Left ventricle myocardium inferior (tissue), 1 donor: ENCODE measurements at regions not wholly inside any gene's neighbourhood (a gene's known extent, or its start where the extent isn't known, plus 50 kb on each side); places are given as distances from the start of the nearest gene placed in this dataset.

ENCODE experiments used
- DNase-seq: peaks from one replicate; pipeline ENCODE4 v3.0.0-alpha.2; 2020
- H3K27ac ChIP-seq: fragments of 200-600 bp; replicated peaks from 2 replicates; pipeline ENCODE4 v1.8.0; 2021
- H3K27me3 ChIP-seq: fragments of 200-600 bp; 2 replicates; pipeline ENCODE4 v1.8.0; 2021; ENCODE audit warnings: low read depth
- H3K36me3 ChIP-seq: fragments of 200-600 bp; 2 replicates; pipeline ENCODE4 v1.8.0; 2021
- H3K4me1 ChIP-seq: fragments of 200-600 bp; 2 replicates; pipeline ENCODE4 v1.8.0; 2021
- H3K4me3 ChIP-seq: fragments of 200-600 bp; 2 replicates; pipeline ENCODE4 v1.8.0; 2021; ENCODE audit warnings: mild to moderate bottlenecking, moderate library complexity
- H3K9me3 ChIP-seq: fragments of 200-600 bp; replicated peaks from 2 replicates; pipeline ENCODE4 v1.8.0; 2021
- CTCF ChIP-seq: fragments of 200-600 bp; IDR thresholded peaks from 2 replicates; pipeline ENCODE4 v1.8.0; 2021; ENCODE audit warnings: antibody characterized with exemption, mild to moderate bottlenecking, borderline replicate concordance
- intact Hi-C: fragments of 100-400 bp; cut with micrococcal nuclease; formaldehyde crosslinking; loops from one replicate; pipeline ENCODE4 v1.11.0; 2022
- donor health status: DM: no; HTN: yes; CAD: no; lungs with severe emphysema.

- DNase-seq, result no peak
- Histone ChIP-seq H3K4me3 (no peak overlapping the region), H3K4me1 (peaks cover 4% of the 10 kb centered on the region), H3K27me3 (no peaks in the 10 kb centered on the region), H3K27ac (peak overlapping the region; percentile 61), H3K9me3 (no peaks in the 10 kb centered on the region), H3K36me3 (no peaks in the 10 kb centered on the region)
- intact Hi-C loops, result no loop called here
- no peak for TF ChIP-seq CTCF
These were observed 179.3 kb downstream of the UTP18 start for GRCh38 chr17:51439395-51440229.

- H3K9me3 ChIP-seq, result no peaks in the 10 kb centered on the region
- intact Hi-C loops, result no loop called here
- DNase-seq, result no peak
- no peaks in the 10 kb centered on the region for H3K36me3 ChIP-seq
- TF ChIP-seq CTCF, result no peak
- H3K4me3 ChIP-seq, result no peak overlapping the region
- peaks cover 4% of the 10 kb centered on the region for H3K4me1 ChIP-seq
- peaks cover 8% of the 10 kb centered on the region for H3K27me3 ChIP-seq
- H3K27ac ChIP-seq, result no peak overlapping the region
These were observed 181.1 kb downstream of the UTP18 start for GRCh38 chr17:51441431-51441830.

GRCh38 chr17:51442088-51442865, 181.9 kb downstream of the UTP18 start:
- Histone ChIP-seq H3K9me3 (no peaks in the 10 kb centered on the region), H3K36me3 (no peaks in the 10 kb centered on the region), H3K4me1 (peaks cover 4% of the 10 kb centered on the region), H3K27me3 (peaks cover 12% of the 10 kb centered on the region), H3K27ac (no peak overlapping the region), H3K4me3 (no peak overlapping the region)
- no peak for DNase-seq
- intact Hi-C loops, result no loop called here
- TF ChIP-seq CTCF, result no peak

GRCh38 chr17:51443646-51444045, 183.3 kb downstream of the UTP18 start:
- intact Hi-C loops, result no loop called here
- no peak for TF ChIP-seq CTCF
- no peak for DNase-seq

GRCh38 chr17:51445946-51446345, 185.6 kb downstream of the UTP18 start:
- Histone ChIP-seq H3K9me3 (peaks cover 27% of the 10 kb centered on the region), H3K27ac (no peak overlapping the region), H3K27me3 (peaks cover 12% of the 10 kb centered on the region), H3K4me3 (no peak overlapping the region), H3K4me1 (no peaks in the 10 kb centered on the region), H3K36me3 (no peaks in the 10 kb centered on the region)
- intact Hi-C loops, result no loop called here
- no peak for DNase-seq
- no peak for TF ChIP-seq CTCF

More at GRCh38 chr17:51443646-51444045, 183.3 kb downstream of the UTP18 start:
- Histone ChIP-seq H3K4me1 (peaks cover 4% of the 10 kb centered on the region), H3K4me3 (no peak overlapping the region), H3K36me3 (no peaks in the 10 kb centered on the region), H3K9me3 (peaks cover 7% of the 10 kb centered on the region), H3K27me3 (peaks cover 12% of the 10 kb centered on the region), H3K27ac (no peak overlapping the region)
